ENCODE measurements at regions not wholly inside any gene's neighbourhood (a gene's known extent, or its start where the extent isn't known, plus 50 kb on each side); places are given as distances from the start of the nearest gene placed in this dataset.

DNA sequence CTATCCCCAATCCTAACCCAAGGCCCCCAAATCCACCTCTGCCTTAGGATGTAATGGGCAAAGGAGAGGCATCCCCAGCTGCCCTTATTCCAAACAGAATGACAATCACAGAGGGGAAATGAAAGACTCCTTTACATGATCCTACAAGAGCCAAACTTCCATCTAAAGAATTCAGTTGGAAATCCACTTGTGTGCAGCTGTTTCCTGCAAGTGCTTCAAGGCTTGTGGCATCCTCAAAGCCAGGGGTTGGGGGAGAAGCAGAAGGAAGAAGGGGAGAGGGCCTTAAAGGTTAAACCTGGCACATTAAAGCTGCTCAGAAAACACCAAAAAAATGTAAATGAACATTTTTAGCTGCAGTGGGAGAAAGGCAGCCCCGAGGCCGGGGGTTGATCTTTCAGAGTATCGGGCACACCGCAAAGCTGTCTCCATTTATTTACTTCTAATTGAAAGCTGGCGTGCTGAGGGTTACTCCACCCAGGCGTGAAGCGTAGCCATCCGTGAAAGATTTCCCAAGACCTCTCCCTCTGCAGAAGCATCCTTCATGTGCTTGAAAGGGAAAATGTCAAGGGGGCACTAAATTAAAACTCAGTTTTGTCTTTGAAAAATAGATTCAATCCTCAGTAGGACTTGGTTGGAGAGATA lies 217.8 kb downstream of the SHQ1 start:
- Histone ChIP-seq H3K27me3 (no peaks in the 10 kb centered on the region), H3K36me3 (no peaks in the 10 kb centered on the region), H3K4me1 (peaks cover 0 to 5% (median 0%) of the 10 kb centered on the region in 4 donors), H3K9me3 (peaks cover 0 to 5% (median 0%) of the 10 kb centered on the region in 4 donors), H3K27ac (no peak overlapping the region), H3K4me3 (no peak overlapping the region)
- TF ChIP-seq, protein P1, sequence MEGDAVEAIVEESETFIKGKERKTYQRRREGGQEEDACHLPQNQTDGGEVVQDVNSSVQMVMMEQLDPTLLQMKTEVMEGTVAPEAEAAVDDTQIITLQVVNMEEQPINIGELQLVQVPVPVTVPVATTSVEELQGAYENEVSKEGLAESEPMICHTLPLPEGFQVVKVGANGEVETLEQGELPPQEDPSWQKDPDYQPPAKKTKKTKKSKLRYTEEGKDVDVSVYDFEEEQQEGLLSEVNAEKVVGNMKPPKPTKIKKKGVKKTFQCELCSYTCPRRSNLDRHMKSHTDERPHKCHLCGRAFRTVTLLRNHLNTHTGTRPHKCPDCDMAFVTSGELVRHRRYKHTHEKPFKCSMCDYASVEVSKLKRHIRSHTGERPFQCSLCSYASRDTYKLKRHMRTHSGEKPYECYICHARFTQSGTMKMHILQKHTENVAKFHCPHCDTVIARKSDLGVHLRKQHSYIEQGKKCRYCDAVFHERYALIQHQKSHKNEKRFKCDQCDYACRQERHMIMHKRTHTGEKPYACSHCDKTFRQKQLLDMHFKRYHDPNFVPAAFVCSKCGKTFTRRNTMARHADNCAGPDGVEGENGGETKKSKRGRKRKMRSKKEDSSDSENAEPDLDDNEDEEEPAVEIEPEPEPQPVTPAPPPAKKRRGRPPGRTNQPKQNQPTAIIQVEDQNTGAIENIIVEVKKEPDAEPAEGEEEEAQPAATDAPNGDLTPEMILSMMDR (IDR thresholded peaks at IDR 0.05) = no peak
- TF ChIP-seq POLR2A (IDR thresholded peaks at IDR 0.05) = no peak
- TF ChIP-seq EP300 (IDR thresholded peaks at IDR 0.05) = no peak
- 65 to 75% methylated on average over 8 of the region's 8 CpGs for WGBS, 2 donors
- no peak for DNase-seq (ENCODE audit: low spot score in 2 of 2)

DNA sequence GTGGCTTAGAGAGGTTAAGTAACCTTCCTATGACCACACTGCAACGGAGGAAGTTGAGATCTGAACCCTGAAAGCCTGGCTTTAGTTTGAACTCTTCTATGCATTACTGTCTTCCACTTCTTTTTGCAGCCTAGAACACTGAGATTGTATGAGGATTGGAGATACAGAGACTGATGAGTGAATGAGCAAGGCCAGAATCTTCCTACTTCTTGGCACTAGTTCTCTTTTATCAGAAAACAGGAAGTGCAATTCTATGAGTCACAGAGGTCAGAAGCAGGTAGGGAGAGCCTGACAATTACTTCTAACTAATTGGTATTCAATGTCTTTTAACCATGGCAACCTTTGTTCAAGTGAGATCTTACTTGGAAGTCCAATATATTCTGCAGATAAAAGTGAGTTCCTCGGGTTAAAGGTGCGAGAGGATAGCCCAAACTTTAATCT lies 219.0 kb downstream of the SHQ1 start:
- TF ChIP-seq, protein P1 (IDR thresholded peaks at IDR 0.05) = no peak
- TF ChIP-seq POLR2A (IDR thresholded peaks at IDR 0.05) = no peak
- no peak for TF ChIP-seq EP300 (IDR thresholded peaks at IDR 0.05)
- H3K4me3 ChIP-seq = no peak overlapping the region
- no peaks in the 10 kb centered on the region for H3K27me3 ChIP-seq
- H3K9me3 ChIP-seq = peaks cover 0 to 5% (median 0%) of the 10 kb centered on the region in 4 donors
- H3K36me3 ChIP-seq = no peaks in the 10 kb centered on the region
- no peak overlapping the region for H3K27ac ChIP-seq
- peaks cover 0 to 5% (median 0%) of the 10 kb centered on the region in 4 donors for H3K4me1 ChIP-seq
- WGBS, 2 donors = 66 to 71% methylated on average over 3 of the region's 3 CpGs
- DNase-seq (ENCODE audit: low spot score in 2 of 2) = no peak

DNA sequence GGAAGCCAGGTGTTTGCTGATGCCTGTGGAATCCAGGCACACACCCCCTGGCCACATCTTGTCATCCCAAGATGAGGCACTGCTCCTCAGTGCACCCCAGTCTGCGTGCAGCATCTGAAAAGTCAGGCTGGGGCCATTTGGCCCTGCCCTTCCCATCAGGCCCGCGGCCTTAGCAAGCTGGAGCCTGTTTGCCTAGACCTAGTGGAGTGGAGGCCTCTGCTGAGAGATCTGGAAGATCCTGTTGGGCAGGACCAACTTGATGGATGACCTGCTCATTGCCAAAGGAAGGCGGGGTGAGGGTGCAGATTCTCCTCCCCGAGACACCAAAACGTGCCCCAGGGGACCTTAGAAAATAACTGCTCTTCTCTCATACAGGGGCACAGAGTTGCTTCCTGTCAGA lies 220.2 kb downstream of the SHQ1 start:
- no peak for DNase-seq (ENCODE audit: low spot score in 2 of 2)
- H3K27ac ChIP-seq = no peak overlapping the region
- WGBS, 2 donors = 79 to 87% methylated on average over 6 of the region's 6 CpGs
- H3K27me3 ChIP-seq = no peaks in the 10 kb centered on the region
- H3K4me3 ChIP-seq = no peak overlapping the region
- H3K4me1 ChIP-seq = peaks cover 0 to 5% (median 0%) of the 10 kb centered on the region in 4 donors
- no peaks in the 10 kb centered on the region for H3K36me3 ChIP-seq
- peaks cover 0 to 5% (median 0%) of the 10 kb centered on the region in 4 donors for H3K9me3 ChIP-seq
- TF ChIP-seq, protein P1 (IDR thresholded peaks at IDR 0.05) = no peak
- TF ChIP-seq EP300 (IDR thresholded peaks at IDR 0.05) (no peak), POLR2A (IDR thresholded peaks at IDR 0.05) (no peak)

DNA sequence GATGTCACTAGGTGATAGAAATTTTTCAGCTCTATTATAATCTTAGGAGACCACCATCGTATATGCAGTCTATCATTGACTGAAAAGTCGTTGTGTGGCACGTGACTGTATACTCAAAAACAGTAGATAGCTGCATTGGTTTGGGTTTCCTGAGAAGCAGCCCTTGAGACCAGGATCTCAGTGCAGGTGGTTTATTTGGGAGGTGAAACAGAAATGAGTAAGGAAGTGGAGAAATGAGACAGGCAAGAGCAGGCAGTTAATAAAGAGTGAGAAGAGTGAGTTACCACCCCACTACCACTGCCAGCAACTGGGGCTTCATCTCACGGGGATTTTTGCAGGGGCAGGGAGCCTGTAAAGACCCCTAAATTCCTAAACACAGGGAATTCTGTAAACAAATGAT lies 221.0 kb downstream of the SHQ1 start:
- peaks cover 0 to 3% (median 0%) of the 10 kb centered on the region in 4 donors for H3K9me3 ChIP-seq
- no peaks in the 10 kb centered on the region for H3K36me3 ChIP-seq
- no peak overlapping the region for H3K4me3 ChIP-seq
- TF ChIP-seq, protein P1 (IDR thresholded peaks at IDR 0.05) = no peak
- no peak for TF ChIP-seq POLR2A (IDR thresholded peaks at IDR 0.05)
- no peak for TF ChIP-seq EP300 (IDR thresholded peaks at IDR 0.05)
- no peaks in the 10 kb centered on the region for H3K27me3 ChIP-seq
- no peak overlapping the region for H3K27ac ChIP-seq
- peaks cover 0 to 5% (median 0%) of the 10 kb centered on the region in 4 donors for H3K4me1 ChIP-seq
- DNase-seq (ENCODE audit: low spot score in 2 of 2) = no peak
- 86 to 88% methylated on average over 4 of the region's 4 CpGs for WGBS, 2 donors

DNA sequence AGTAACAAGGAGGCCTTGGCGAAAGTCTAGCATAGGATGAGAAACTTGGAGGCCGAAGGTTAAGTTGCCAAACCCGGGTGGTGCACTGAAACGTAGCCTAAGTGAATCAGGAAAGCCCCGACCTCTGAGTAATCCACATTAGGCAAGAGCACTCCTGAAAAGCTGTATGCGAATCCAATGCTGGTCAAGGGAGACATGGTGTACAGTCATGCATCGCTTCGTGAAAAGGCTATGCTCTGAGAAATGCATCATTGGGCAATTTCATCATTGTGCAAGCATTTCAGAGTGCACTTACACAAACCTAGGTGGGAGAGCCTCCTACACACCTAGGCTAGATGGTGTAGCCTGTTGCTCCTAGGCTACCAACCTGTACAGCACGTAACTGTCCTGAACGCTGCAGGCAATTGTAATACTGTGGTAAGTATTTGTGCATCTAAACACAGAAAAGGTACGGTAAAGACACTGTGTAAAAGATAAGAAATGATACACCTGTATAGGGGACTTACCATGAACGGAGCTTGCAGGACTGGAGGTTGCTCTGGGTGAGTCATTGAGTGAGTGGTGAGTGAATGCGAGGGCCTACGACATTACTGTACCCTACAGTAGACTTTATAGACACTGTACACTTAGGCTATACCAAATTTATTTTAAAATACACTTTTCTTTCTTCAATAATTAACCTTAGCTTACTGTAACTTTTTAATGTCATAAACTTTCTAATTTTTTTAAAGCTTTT lies 222.5 kb downstream of the SHQ1 start:
- H3K27me3 ChIP-seq = no peaks in the 10 kb centered on the region
- H3K9me3 ChIP-seq = no peaks in the 10 kb centered on the region
- TF ChIP-seq EP300 (IDR thresholded peaks at IDR 0.05) (no peak), POLR2A (IDR thresholded peaks at IDR 0.05) (no peak)
- TF ChIP-seq, protein P1 (IDR thresholded peaks at IDR 0.05) = no peak
- H3K4me1 ChIP-seq = peaks cover 0 to 5% (median 0%) of the 10 kb centered on the region in 4 donors
- H3K4me3 ChIP-seq = no peak overlapping the region
- 80 to 91% methylated on average over 14 of the region's 14 CpGs for WGBS, 2 donors
- H3K36me3 ChIP-seq = no peaks in the 10 kb centered on the region
- no peak overlapping the region for H3K27ac ChIP-seq
- no peak for DNase-seq (ENCODE audit: low spot score in 2 of 2)
